ENCODE measurements at regions not wholly inside any gene's neighbourhood (a gene's known extent, or its start where the extent isn't known, plus 50 kb on each side); places are given as distances from the start of the nearest gene placed in this dataset.

GRCh38 chr2:146598791-146599190 is 1246.0 kb upstream of the ACVR2A start:
- H3K36me3 ChIP-seq (ENCODE audit: low read depth), result no peaks in the 10 kb centered on the region
- intact Hi-C loops (cut with DNase I, micrococcal nuclease), result no loop called here
- ATAC-seq, result no peak

DNA sequence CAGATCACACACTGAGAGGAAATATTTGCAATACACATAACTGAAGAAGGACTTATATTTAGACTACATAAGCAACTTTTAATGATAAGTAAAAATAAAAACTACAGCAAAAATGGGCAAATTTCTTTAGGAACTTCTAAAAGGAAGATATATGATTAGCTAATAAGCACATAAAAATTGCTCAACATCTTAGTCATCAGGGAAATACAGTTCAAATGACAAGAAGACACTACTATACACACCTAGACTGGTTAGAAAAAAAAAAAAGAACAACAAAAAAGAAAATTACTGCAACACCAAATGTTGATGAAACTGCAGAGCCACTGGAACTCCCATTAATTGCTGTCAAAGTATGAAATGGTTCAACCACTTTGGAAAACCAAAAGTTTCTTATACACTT is 1247.5 kb upstream of the ACVR2A start:
- DNase-seq, result no peak
- Histone ChIP-seq H3K4me1 (ENCODE audit: low read depth) (no peaks in the 10 kb centered on the region), H3K36me3 (ENCODE audit: low read depth) (no peaks in the 10 kb centered on the region), H3K9me3 (no peaks in the 10 kb centered on the region), H3K4me3 (no peak overlapping the region)
- no peak for ATAC-seq
- intact Hi-C loops (cut with DNase I, micrococcal nuclease), result no loop called here
- TF ChIP-seq, protein P1, sequence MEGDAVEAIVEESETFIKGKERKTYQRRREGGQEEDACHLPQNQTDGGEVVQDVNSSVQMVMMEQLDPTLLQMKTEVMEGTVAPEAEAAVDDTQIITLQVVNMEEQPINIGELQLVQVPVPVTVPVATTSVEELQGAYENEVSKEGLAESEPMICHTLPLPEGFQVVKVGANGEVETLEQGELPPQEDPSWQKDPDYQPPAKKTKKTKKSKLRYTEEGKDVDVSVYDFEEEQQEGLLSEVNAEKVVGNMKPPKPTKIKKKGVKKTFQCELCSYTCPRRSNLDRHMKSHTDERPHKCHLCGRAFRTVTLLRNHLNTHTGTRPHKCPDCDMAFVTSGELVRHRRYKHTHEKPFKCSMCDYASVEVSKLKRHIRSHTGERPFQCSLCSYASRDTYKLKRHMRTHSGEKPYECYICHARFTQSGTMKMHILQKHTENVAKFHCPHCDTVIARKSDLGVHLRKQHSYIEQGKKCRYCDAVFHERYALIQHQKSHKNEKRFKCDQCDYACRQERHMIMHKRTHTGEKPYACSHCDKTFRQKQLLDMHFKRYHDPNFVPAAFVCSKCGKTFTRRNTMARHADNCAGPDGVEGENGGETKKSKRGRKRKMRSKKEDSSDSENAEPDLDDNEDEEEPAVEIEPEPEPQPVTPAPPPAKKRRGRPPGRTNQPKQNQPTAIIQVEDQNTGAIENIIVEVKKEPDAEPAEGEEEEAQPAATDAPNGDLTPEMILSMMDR (IDR thresholded peaks at IDR 0.05), result no peak

More at GRCh38 chr2:146598791-146599190, 1246.0 kb upstream of the ACVR2A start:
- no peak for DNase-seq
- H3K9me3 ChIP-seq, result no peaks in the 10 kb centered on the region
- TF ChIP-seq, protein P1 (IDR thresholded peaks at IDR 0.05), result no peak
- no peaks in the 10 kb centered on the region for H3K4me1 ChIP-seq (ENCODE audit: low read depth)
- H3K4me3 ChIP-seq, result no peak overlapping the region

- intact Hi-C loops (cut with DNase I, micrococcal nuclease), result no loop called here
- DNase-seq (no peak), ATAC-seq (no peak)
- TF ChIP-seq, protein P1 (IDR thresholded peaks at IDR 0.05), result no peak
- Histone ChIP-seq H3K36me3 (ENCODE audit: low read depth) (no peaks in the 10 kb centered on the region), H3K4me3 (no peak overlapping the region), H3K4me1 (ENCODE audit: low read depth) (no peaks in the 10 kb centered on the region), H3K9me3 (no peaks in the 10 kb centered on the region)
Measured at GRCh38 chr2:146591908-146592307, 1252.9 kb upstream of the ACVR2A start.

GRCh38 chr2:146587291-146587713 is 1257.5 kb upstream of the ACVR2A start:
- TF ChIP-seq, protein P1 (IDR thresholded peaks at IDR 0.05), result no peak
- DNase-seq (no peak), ATAC-seq (no peak)
- Histone ChIP-seq H3K4me1 (ENCODE audit: low read depth) (no peaks in the 10 kb centered on the region), H3K4me3 (no peak overlapping the region), H3K9me3 (no peaks in the 10 kb centered on the region), H3K36me3 (ENCODE audit: low read depth) (no peaks in the 10 kb centered on the region)
- intact Hi-C loops (cut with DNase I, micrococcal nuclease), result no loop called here

DNA sequence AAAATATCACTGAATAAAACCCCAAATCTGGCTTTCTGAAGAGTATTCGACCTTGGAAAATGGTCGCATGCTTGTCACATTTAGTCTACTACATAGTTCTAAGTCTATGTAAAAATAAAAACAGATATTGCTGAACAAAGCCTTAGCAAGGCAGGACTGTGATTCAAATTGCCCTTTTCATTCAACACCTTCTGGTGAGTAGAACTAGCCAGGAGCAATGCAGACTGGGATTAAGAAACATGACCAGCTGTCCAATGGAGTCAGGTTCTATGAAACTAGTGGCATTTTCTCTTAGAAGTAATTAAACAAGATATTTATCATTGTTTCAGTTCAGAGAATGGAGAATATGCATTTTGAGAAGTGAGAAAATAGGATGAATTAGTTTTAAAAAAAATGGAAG is 1260.5 kb upstream of the ACVR2A start:
- Histone ChIP-seq H3K9me3 (no peaks in the 10 kb centered on the region), H3K4me3 (no peak overlapping the region), H3K4me1 (ENCODE audit: low read depth) (no peaks in the 10 kb centered on the region), H3K36me3 (ENCODE audit: low read depth) (no peaks in the 10 kb centered on the region)
- intact Hi-C loops (cut with DNase I, micrococcal nuclease), result no loop called here
- TF ChIP-seq, protein P1 (IDR thresholded peaks at IDR 0.05), result no peak
- ATAC-seq, result no peak
- no peak for DNase-seq

Data from mucosa of descending colon (tissue), 3 donors.